ENCODE measurements at regions not wholly inside any gene's neighbourhood (a gene's known extent, or its start where the extent isn't known, plus 50 kb on each side); places are given as distances from the start of the nearest gene placed in this dataset.

- CTCF ChIA-PET, result no interaction called here
- Histone ChIP-seq H3K27me3 (replicated peaks; ENCODE audit: control insufficient read depth, insufficient read depth, low read length) (no peaks in the 10 kb centered on the region), H3K4me1 (0 out of 2 replicates have a peak, but pooled peaks cover 3% of the 10 kb centered on the region), H3K9me3 (0 out of 2 replicates have a peak, but pooled peaks cover 4% of the 10 kb centered on the region), H3K36me3 (ENCODE audit: control insufficient read depth, insufficient read depth, low read length) (no peaks in the 10 kb centered on the region), H3K4me3 (ENCODE audit: low read depth, low read length) (no peak overlapping the region)
- intact Hi-C loops (cut with micrococcal nuclease; ENCODE audit: unreplicated experiment), result no loop called here
- no peak for TF ChIP-seq CTCF (IDR thresholded peaks at IDR 0.05; ENCODE audit: insufficient read depth in 1 of 2, low read depth in 1 of 2, low read length in 1 of 2, severe bottlenecking in 1 of 2, unreplicated experiment in 1 of 2)
- no peak overlapping the region for H3K27ac Mint-ChIP-seq (ENCODE audit: unreplicated experiment)
- H3K9me3 Mint-ChIP-seq (ENCODE audit: unreplicated experiment), result peaks cover 33% of the 10 kb centered on the region
- no peak overlapping the region for H3K4me3 Mint-ChIP-seq (ENCODE audit: unreplicated experiment)
- no peaks in the 10 kb centered on the region for H3K36me3 Mint-ChIP-seq (ENCODE audit: insufficient read depth, unreplicated experiment)
- H3K4me1 Mint-ChIP-seq (ENCODE audit: low read depth, unreplicated experiment), result peaks cover 15% of the 10 kb centered on the region
- BruUV-seq (replicated peaks), result no TSS peak
- no peaks in the 10 kb centered on the region for H3K27me3 Mint-ChIP-seq (ENCODE audit: insufficient read depth, unreplicated experiment)
- no peak for DNase-seq
- POLR2A ChIA-PET, result no interaction called here
Measured at GRCh38 chr12:75842090-75842489, 189.5 kb downstream of the PHLDA1 start.

- ChIA-PET POLR2A (no interaction called here), CTCF (no interaction called here)
Measured at GRCh38 chr12:75840994-75841355, 190.6 kb downstream of the PHLDA1 start.

GRCh38 chr12:75838309-75838708 is 193.3 kb downstream of the PHLDA1 start:
- CTCF ChIA-PET, result no interaction called here
- Histone ChIP-seq H3K4me1 (0 out of 2 replicates have a peak, but pooled peaks cover 3% of the 10 kb centered on the region), H3K27me3 (replicated peaks; ENCODE audit: control insufficient read depth, insufficient read depth, low read length) (no peaks in the 10 kb centered on the region), H3K9me3 (no peaks in the 10 kb centered on the region), H3K4me3 (ENCODE audit: low read depth, low read length) (no peak overlapping the region), H3K36me3 (ENCODE audit: control insufficient read depth, insufficient read depth, low read length) (no peaks in the 10 kb centered on the region)
- TF ChIP-seq CTCF (IDR thresholded peaks at IDR 0.05; ENCODE audit: insufficient read depth in 1 of 2, low read depth in 1 of 2, low read length in 1 of 2, severe bottlenecking in 1 of 2, unreplicated experiment in 1 of 2), result no peak
- H3K4me3 Mint-ChIP-seq (ENCODE audit: unreplicated experiment), result no peak overlapping the region
- H3K4me1 Mint-ChIP-seq (ENCODE audit: low read depth, unreplicated experiment), result peaks cover 2% of the 10 kb centered on the region
- H3K9me3 Mint-ChIP-seq (ENCODE audit: unreplicated experiment), result peaks cover 9% of the 10 kb centered on the region
- H3K27ac Mint-ChIP-seq (ENCODE audit: unreplicated experiment), result no peak overlapping the region
- intact Hi-C loops (cut with micrococcal nuclease; ENCODE audit: unreplicated experiment), result no loop called here
- no peak for DNase-seq
- no peaks in the 10 kb centered on the region for H3K36me3 Mint-ChIP-seq (ENCODE audit: insufficient read depth, unreplicated experiment)
- no TSS peak for BruUV-seq (replicated peaks)
- H3K27me3 Mint-ChIP-seq (ENCODE audit: insufficient read depth, unreplicated experiment), result no peaks in the 10 kb centered on the region
- POLR2A ChIA-PET, result no interaction called here

More at GRCh38 chr12:75840994-75841355, 190.6 kb downstream of the PHLDA1 start:
- intact Hi-C loops (cut with micrococcal nuclease; ENCODE audit: unreplicated experiment), result no loop called here
- Mint-ChIP-seq H3K36me3 (ENCODE audit: insufficient read depth, unreplicated experiment) (no peaks in the 10 kb centered on the region), H3K27ac (ENCODE audit: unreplicated experiment) (no peak overlapping the region), H3K9me3 (ENCODE audit: unreplicated experiment) (peaks cover 27% of the 10 kb centered on the region), H3K27me3 (ENCODE audit: insufficient read depth, unreplicated experiment) (no peaks in the 10 kb centered on the region), H3K4me1 (ENCODE audit: low read depth, unreplicated experiment) (peaks cover 15% of the 10 kb centered on the region), H3K4me3 (ENCODE audit: unreplicated experiment) (no peak overlapping the region)
- Histone ChIP-seq H3K9me3 (no peaks in the 10 kb centered on the region), H3K4me3 (ENCODE audit: low read depth, low read length) (no peak overlapping the region), H3K36me3 (ENCODE audit: control insufficient read depth, insufficient read depth, low read length) (no peaks in the 10 kb centered on the region), H3K4me1 (0 out of 2 replicates have a peak, but pooled peaks cover 3% of the 10 kb centered on the region), H3K27me3 (replicated peaks; ENCODE audit: control insufficient read depth, insufficient read depth, low read length) (no peaks in the 10 kb centered on the region)
- no peak for TF ChIP-seq CTCF (IDR thresholded peaks at IDR 0.05; ENCODE audit: insufficient read depth in 1 of 2, low read depth in 1 of 2, low read length in 1 of 2, severe bottlenecking in 1 of 2, unreplicated experiment in 1 of 2)
- no peak for DNase-seq
- no TSS peak for BruUV-seq (replicated peaks)
